ENCODE measurements at regions not wholly inside any gene's neighbourhood (a gene's known extent, or its start where the extent isn't known, plus 50 kb on each side); places are given as distances from the start of the nearest gene placed in this dataset.

DNA sequence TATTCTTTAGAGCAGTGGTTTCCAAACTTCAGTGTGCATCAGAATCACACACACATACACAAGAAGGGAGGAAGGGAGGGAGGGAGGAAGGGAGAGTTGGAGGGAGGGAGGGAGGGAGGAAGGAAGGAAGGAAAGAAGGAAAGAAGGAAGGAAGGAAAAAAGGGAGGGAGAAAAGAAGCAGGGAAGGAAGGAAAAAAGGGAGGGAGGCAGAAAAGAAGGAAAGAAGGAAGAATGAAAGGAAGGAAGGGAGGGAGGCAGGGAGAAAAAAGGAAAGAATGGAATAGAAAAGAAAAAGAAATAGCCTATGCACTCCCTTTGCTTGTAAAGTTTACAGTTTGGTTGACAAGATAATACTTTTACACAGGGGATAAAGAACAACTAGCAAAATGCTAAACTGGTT lies 96.3 kb upstream of the BCL11A start:
- ChIA-PET CTCF (no interaction called here), POLR2A (no interaction called here)

DNA sequence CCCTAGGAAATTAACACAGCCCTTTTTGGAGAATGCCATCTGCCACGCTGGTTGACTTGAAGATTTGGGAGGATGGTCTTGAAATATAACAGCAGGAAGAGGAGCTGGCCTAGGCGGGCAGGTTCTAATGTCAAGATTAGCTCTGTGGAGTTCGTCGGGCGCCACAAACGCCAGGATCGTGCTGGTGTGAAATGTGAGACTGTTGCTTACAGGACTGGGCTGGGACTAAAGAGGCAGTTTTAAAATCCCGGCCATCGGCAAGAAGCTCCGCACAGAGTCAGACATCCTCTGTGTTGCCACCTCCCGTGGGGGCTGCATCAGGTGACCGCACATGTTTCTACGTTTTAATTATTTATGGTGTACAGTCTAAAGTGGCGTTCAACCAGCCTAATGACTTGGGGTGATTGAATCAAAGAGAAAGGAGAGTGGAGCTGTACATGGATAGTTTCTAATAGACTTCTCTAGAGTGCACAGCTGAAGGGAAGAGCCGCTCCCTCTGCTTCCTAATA lies 99.4 kb upstream of the BCL11A start:
- CTCF ChIA-PET = no interaction called here

GRCh38 chr2:60657673-60658072 lies 98.4 kb upstream of the PAPOLG start:
- CTCF ChIA-PET = interaction anchor here (1.0 kb wide), 1 partner anchor 17 kb away, joined by 3 read pairs; no protein-coding TSS in a partner anchor
- POLR2A ChIA-PET = no interaction called here

More for the DNA sequence above, 99.4 kb upstream of the BCL11A start:
- POLR2A ChIA-PET = no interaction called here

GRCh38 chr2:60659026-60659425 lies 97.0 kb upstream of the PAPOLG start:
- CTCF ChIA-PET = interaction anchor here (1.1 kb wide), 1 partner anchor 11 kb away, joined by 3 read pairs; no protein-coding TSS in a partner anchor

GRCh38 chr2:60661073-60661738 lies 94.9 kb upstream of the PAPOLG start:
- POLR2A ChIA-PET = no interaction called here
- CTCF ChIA-PET = no interaction called here

More at GRCh38 chr2:60659026-60659425, 97.0 kb upstream of the PAPOLG start:
- POLR2A ChIA-PET = no interaction called here

DNA sequence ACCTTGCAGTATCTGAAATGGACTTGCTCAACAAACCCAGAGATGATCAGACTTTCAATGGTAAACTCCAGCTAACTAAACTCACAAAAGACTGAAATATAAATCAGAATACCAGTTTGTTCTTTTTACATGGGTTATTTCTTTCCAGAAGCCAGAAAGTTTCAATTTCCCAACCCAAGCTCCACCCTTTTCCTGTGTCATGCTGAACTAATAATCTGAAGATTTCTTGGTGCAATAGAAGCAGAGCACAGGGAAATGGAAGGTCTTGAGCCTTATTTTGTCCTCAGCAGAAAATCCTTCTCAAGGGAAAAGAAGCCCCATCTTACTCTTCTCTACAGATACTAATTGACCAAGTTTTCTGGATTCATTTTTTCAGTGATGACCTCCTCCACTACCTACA lies 93.3 kb upstream of the PAPOLG start:
- POLR2A ChIA-PET = no interaction called here

GRCh38 chr2:60671966-60672365 lies 84.1 kb upstream of the PAPOLG start:
- POLR2A ChIA-PET = no interaction called here
- CTCF ChIA-PET = no interaction called here

More for the DNA sequence above, 93.3 kb upstream of the PAPOLG start:
- CTCF ChIA-PET = no interaction called here

GRCh38 chr2:60674524-60675165 lies 81.4 kb upstream of the PAPOLG start:
- ChIA-PET POLR2A (interaction anchor here (0.6 kb wide), 1 partner anchor 346 kb away, joined by 3 read pairs; no protein-coding TSS in a partner anchor), CTCF (interaction anchor here (0.5 to 1.5 kb wide), 9 partner anchors 10 to 286 kb away, joined by 3 to 4 read pairs (median 3); no protein-coding TSS in a partner anchor)

DNA sequence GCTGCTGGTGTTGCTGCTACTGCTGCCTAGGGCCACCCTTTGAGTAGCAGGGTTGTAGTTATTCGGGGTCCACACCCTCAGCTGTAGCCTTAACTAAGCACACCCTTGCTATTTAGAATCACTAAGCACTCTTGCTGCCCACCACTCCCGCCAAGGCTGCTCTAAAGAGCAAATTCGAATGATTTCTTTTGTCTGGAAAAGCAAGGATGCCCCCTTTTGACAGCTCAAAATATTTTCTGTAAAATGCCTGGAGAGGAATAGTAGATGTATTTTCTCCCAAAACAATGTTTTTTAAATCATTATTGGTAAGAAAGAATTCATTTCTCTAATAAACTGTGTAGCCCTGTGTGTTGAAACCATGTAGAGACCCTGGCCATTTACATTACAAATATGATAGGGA lies 80.8 kb upstream of the PAPOLG start:
- ChIA-PET CTCF (interaction anchor here (0.5 to 1.5 kb wide), 5 partner anchors 9 to 285 kb away, joined by 3 to 4 read pairs (median 3); no protein-coding TSS in a partner anchor), POLR2A (no interaction called here)

DNA sequence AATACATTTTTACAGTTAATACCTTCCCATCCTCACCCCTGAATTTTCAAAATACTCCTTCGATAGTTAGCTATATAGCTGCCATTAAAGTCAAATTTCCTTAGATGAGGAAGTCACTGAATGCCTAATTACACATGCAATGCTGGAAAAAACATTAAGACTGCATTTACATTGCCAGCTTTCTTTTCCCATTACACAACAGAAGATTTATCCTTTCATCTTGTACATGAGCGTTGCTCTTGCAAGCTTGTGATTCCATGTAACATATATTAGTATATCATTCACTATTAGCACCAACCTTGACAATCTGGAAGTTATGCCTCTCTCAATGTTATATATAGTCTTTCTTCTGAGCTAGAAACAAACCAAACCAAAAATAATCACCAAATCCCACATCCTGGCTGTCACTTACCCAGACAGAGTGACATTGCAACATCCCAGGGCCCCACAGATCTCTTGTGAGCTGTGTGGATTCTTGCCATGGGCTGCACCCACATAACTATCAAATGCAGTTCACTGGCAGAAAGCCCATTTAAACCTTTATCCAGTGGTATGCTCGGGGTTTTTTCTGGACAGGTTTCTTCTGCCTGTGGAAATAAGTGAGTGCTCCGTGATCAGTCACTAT lies 79.2 kb upstream of the PAPOLG start:
- CTCF ChIA-PET = interaction anchor here (0.9 kb wide), 1 partner anchor 69 kb away, joined by 3 read pairs; no protein-coding TSS in a partner anchor
- POLR2A ChIA-PET = no interaction called here

DNA sequence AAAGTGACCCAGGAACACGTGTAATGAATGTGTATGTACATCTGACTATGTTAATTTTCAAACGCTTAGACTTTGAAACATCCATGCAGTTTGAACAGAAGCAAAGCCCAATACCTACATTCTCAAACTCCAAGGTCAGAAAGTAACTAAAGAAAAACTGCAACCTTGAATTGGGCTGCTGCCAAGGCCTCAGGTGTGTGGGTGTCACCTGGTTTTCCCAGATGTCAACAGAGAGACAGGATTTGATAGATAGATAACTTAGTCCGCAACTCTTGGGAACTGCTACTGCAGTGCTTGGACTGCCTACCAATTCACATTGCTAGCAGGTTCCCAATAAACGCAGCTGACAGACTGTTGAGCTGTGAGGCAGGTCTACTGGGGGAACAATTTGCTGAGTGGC lies 78.7 kb upstream of the PAPOLG start:
- POLR2A ChIA-PET = no interaction called here
- CTCF ChIA-PET = interaction anchor here (0.6 kb wide), 1 partner anchor 13 kb away, joined by 3 read pairs; no protein-coding TSS in a partner anchor

GRCh38 chr2:60678551-60678950 lies 77.5 kb upstream of the PAPOLG start:
- ChIA-PET CTCF (no interaction called here), POLR2A (no interaction called here)

- CTCF ChIA-PET = no interaction called here
- POLR2A ChIA-PET = no interaction called here
Measured at GRCh38 chr2:60679036-60679780, 76.9 kb upstream of the PAPOLG start.

- ChIA-PET CTCF (no interaction called here), POLR2A (no interaction called here)
Measured at GRCh38 chr2:60693551-60693950, 62.5 kb upstream of the PAPOLG start.

DNA sequence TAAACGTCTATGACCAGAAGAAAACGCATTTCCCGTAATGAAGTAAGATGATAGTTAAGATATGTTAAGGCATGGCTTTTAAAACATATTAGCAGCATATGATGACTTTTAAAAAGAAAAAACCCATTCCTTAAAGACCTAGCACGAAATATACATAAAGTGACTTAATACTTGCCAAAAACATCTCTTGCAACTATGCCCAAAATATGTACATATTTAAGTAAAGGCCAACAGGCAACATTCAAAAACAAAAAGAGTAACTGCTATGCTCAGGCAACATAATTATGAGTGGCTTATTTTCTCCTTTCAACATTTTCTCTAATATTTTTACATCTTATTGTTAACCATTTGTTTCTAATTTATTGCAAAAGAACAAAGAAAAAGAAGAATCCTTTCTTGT lies 60.3 kb upstream of the PAPOLG start:
- POLR2A ChIA-PET = no interaction called here
- CTCF ChIA-PET = no interaction called here

- ChIA-PET CTCF (no interaction called here), POLR2A (no interaction called here)
Measured at GRCh38 chr2:60699617-60700016, 56.5 kb upstream of the PAPOLG start.

DNA sequence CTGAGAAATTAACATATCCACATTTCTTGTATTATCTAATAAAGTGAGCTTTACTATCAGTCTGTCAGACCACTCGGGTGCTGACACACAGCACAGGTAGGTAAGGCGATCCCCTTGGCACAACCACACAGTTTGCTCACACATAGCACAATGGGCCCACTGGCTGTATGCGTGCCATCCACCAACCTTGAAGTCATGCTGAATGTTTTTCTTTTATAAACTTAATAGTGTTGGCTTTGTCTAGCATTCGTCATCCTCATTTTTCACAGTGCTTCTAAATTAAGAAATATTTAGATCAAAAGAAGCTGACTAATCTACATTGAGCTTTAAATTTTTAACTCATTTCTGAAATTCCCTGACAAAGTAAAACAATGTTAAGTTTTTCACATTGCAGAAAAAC lies 50.0 kb upstream of the PAPOLG start:
- POLR2A ChIA-PET = no interaction called here
- CTCF ChIA-PET = interaction anchor here (0.6 to 1.2 kb wide), 2 partner anchors 52 to 293 kb away, joined by 3 read pairs; no protein-coding TSS in a partner anchor

Measured in activated CD8-positive, alpha-beta memory T cell treated with anti-CD3 and anti-CD28 coated beads for 36 hours (primary cell).